DND-41 (cell line): ENCODE measurements at regions not wholly inside any gene's neighbourhood (a gene's known extent, or its start where the extent isn't known, plus 50 kb on each side); places are given as distances from the start of the nearest gene placed in this dataset.

Experiments used
- ATAC-seq: fragments of 200-7000 bp; cut with Tn5 transposase; 3 replicates; pipeline ENCODE4 v1.9.1; 2021; ENCODE audit warnings: low read depth; ENCODE audit not compliant: insufficient read depth
- DNase-seq: peaks from one replicate; pipeline ENCODE4 v3.0.0-alpha.2; 2020
- H2AFZ ChIP-seq: 2 replicates; pipeline ENCODE4 v1.6.0; 2012; ENCODE audit warnings: low read depth, low read length
- H3K27ac ChIP-seq: 2 replicates; pipeline ENCODE4 v1.5.1; 2012; ENCODE audit warnings: low read length, inconsistent platforms
- H3K27me3 ChIP-seq: fragments of 200-600 bp; sonication (generic); 2 replicates; pipeline ENCODE4 v1.6.0; 2012; ENCODE audit warnings: low read length, mild to moderate bottlenecking, inconsistent platforms; ENCODE audit not compliant: insufficient read depth, poor library complexity
- H3K36me3 ChIP-seq: 2 replicates; pipeline ENCODE4 v1.5.1; 2012; ENCODE audit warnings: low read length, inconsistent platforms; ENCODE audit not compliant: insufficient read depth
- H3K4me1 ChIP-seq: 2 replicates; pipeline ENCODE4 v1.5.1; 2012; ENCODE audit warnings: mild to moderate bottlenecking, low read length; ENCODE audit not compliant: insufficient read depth
- H3K4me2 ChIP-seq: 2 replicates; pipeline ENCODE4 v1.6.0; 2012; ENCODE audit warnings: mild to moderate bottlenecking, moderate library complexity, low read length, inconsistent platforms; ENCODE audit not compliant: insufficient read depth
- H3K4me3 ChIP-seq, 2 experiments: fragments of 200-600 bp in 1 of 2; shearing (Covaris generic) in 1 of 2; 2 replicates each; pipeline ENCODE4 v1.5.1; 2012 to 2016; ENCODE audit warnings: inconsistent platforms in 2 of 2, low read length in 2 of 2, mild to moderate bottlenecking in 2 of 2, low read depth in 1 of 2, moderate library complexity in 1 of 2
- H3K79me2 ChIP-seq: 2 replicates; pipeline ENCODE4 v1.6.0; 2012; ENCODE audit warnings: low read length, inconsistent platforms; ENCODE audit not compliant: insufficient read depth
- H3K9ac ChIP-seq: 2 replicates; pipeline ENCODE4 v1.6.0; 2012; ENCODE audit warnings: low read depth, mild to moderate bottlenecking, inconsistent platforms, low read length, moderate library complexity
- H3K9me3 ChIP-seq: 2 replicates; pipeline ENCODE4 v1.5.1; 2012; ENCODE audit warnings: low read length, moderate library complexity, mild to moderate bottlenecking, inconsistent platforms; ENCODE audit not compliant: insufficient read depth, severe bottlenecking
- H4K20me1 ChIP-seq: 2 replicates; pipeline ENCODE4 v1.6.0; 2012; ENCODE audit warnings: low read length; ENCODE audit not compliant: insufficient read depth
- EZH2 ChIP-seq: IDR thresholded peaks from 3 replicates; pipeline ENCODE4 v1.6.1; 2012; ENCODE audit warnings: borderline replicate concordance, low read depth, mild to moderate bottlenecking, moderate library complexity, low read length, inconsistent platforms; ENCODE audit not compliant: severe bottlenecking
- TF ChIP-seq, protein P1 (sequence below): IDR thresholded peaks from 2 replicates; pipeline ENCODE4 v1.5.1; 2012; ENCODE audit warnings: borderline replicate concordance, low read length, moderate library complexity, mild to moderate bottlenecking; ENCODE audit not compliant: poor library complexity, severe bottlenecking; ENCODE audit errors: extremely low read depth

- H3K79me2 ChIP-seq: no peaks in the 10 kb centered on the region
- no peaks in the 10 kb centered on the region for H3K27me3 ChIP-seq
- H3K4me3 ChIP-seq: no peak overlapping the region
- no peak for DNase-seq
- no peaks in the 10 kb centered on the region for H3K9me3 ChIP-seq
- H2AFZ ChIP-seq: no peak overlapping the region
- H3K27ac ChIP-seq: no peak overlapping the region
- H3K36me3 ChIP-seq: no peaks in the 10 kb centered on the region
- TF ChIP-seq EZH2: no peak
- ATAC-seq: no peak
- H3K4me2 ChIP-seq: no peak overlapping the region
- H3K4me1 ChIP-seq: no peaks in the 10 kb centered on the region
- H3K9ac ChIP-seq: no peak overlapping the region
- H4K20me1 ChIP-seq: no peaks in the 10 kb centered on the region
Observed at GRCh38 chrX:129108936-129109335, 414.4 kb downstream of the SMARCA1 start.

- H4K20me1 ChIP-seq: no peaks in the 10 kb centered on the region
- H3K79me2 ChIP-seq: no peaks in the 10 kb centered on the region
- H3K9ac ChIP-seq: no peak overlapping the region
- no peak for TF ChIP-seq EZH2
- TF ChIP-seq, protein P1, sequence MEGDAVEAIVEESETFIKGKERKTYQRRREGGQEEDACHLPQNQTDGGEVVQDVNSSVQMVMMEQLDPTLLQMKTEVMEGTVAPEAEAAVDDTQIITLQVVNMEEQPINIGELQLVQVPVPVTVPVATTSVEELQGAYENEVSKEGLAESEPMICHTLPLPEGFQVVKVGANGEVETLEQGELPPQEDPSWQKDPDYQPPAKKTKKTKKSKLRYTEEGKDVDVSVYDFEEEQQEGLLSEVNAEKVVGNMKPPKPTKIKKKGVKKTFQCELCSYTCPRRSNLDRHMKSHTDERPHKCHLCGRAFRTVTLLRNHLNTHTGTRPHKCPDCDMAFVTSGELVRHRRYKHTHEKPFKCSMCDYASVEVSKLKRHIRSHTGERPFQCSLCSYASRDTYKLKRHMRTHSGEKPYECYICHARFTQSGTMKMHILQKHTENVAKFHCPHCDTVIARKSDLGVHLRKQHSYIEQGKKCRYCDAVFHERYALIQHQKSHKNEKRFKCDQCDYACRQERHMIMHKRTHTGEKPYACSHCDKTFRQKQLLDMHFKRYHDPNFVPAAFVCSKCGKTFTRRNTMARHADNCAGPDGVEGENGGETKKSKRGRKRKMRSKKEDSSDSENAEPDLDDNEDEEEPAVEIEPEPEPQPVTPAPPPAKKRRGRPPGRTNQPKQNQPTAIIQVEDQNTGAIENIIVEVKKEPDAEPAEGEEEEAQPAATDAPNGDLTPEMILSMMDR: no peak
- no peaks in the 10 kb centered on the region for H3K4me1 ChIP-seq
- ATAC-seq (no peak), DNase-seq (no peak)
- H3K4me3 ChIP-seq: no peak overlapping the region
- no peaks in the 10 kb centered on the region for H3K36me3 ChIP-seq
- H3K27me3 ChIP-seq: no peaks in the 10 kb centered on the region
- no peak overlapping the region for H3K4me2 ChIP-seq
- no peaks in the 10 kb centered on the region for H3K9me3 ChIP-seq
- H3K27ac ChIP-seq: no peak overlapping the region
- no peak overlapping the region for H2AFZ ChIP-seq
Observed at GRCh38 chrX:129099207-129099606, 424.1 kb downstream of the SMARCA1 start.

- no peak for TF ChIP-seq EZH2
- TF ChIP-seq, protein P1: no peak
- H3K79me2 ChIP-seq: no peaks in the 10 kb centered on the region
- H4K20me1 ChIP-seq: no peaks in the 10 kb centered on the region
- H3K4me1 ChIP-seq: no peaks in the 10 kb centered on the region
- ATAC-seq: no peak
- no peaks in the 10 kb centered on the region for H3K9me3 ChIP-seq
- H3K4me3 ChIP-seq: no peak overlapping the region
- H3K4me2 ChIP-seq: no peak overlapping the region
- no peak overlapping the region for H3K9ac ChIP-seq
- no peak for DNase-seq
- no peaks in the 10 kb centered on the region for H3K27me3 ChIP-seq
- H3K27ac ChIP-seq: no peak overlapping the region
- no peak overlapping the region for H2AFZ ChIP-seq
- no peaks in the 10 kb centered on the region for H3K36me3 ChIP-seq
Observed at GRCh38 chrX:129097668-129098067, 425.6 kb downstream of the SMARCA1 start.

DNA sequence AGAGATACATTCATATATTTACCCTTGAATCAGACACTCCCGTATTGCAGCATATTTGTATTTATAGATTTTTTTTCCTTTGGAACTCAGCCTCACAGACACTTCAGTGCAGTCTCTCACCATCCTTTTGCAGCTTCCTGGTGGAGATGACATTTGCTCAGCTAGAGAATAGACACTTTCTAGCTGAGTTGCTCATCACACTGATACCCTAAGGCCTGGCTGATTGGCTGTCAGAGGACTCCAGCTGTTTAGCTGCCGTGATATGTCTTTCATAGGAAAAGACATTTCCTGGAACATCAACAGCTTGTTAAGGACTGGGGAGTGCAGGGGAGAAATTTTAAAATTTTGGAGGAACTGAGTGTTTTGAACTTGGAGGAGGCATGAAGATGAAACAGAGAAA, 429.6 kb downstream of the SMARCA1 start:
- Histone ChIP-seq H2AFZ (no peak overlapping the region), H3K27me3 (no peaks in the 10 kb centered on the region), H3K27ac (no peak overlapping the region), H3K9ac (no peak overlapping the region), H3K79me2 (no peaks in the 10 kb centered on the region), H3K4me1 (no peaks in the 10 kb centered on the region), H3K36me3 (no peaks in the 10 kb centered on the region), H3K4me2 (no peak overlapping the region), H3K9me3 (no peaks in the 10 kb centered on the region), H3K4me3 (no peak overlapping the region), H4K20me1 (no peaks in the 10 kb centered on the region)
- TF ChIP-seq, protein P1: no peak
- TF ChIP-seq EZH2: no peak
- no peak for DNase-seq
- ATAC-seq: no peak
